Adrenal gland (tissue), 5 donors: ENCODE measurements at regions not wholly inside any gene's neighbourhood (a gene's known extent, or its start where the extent isn't known, plus 50 kb on each side); places are given as distances from the start of the nearest gene placed in this dataset.

Experiments
- POLR2A ChIP-seq, 2 donors: fragments of 450-650 bp; IDR thresholded peaks; one replicate each; pipeline ENCODE4 v1.6.1; 2017; ENCODE audit warnings: antibody characterized with exemption in 2 of 2, mild to moderate bottlenecking in 2 of 2, moderate library complexity in 1 of 2
- TF ChIP-seq, protein P1 (sequence below), 6 experiments: fragments of 450-650 bp in 4 of 6; fragments of 200-600 bp in 2 of 6; sonication (generic) in 1 of 6; IDR thresholded peaks; 1 replicate in 5 of 6; 2 replicates in 1 of 6; pipeline versions ENCODE4 v1.5.1 to v1.8.0; 2016 to 2021; ENCODE audit warnings: antibody characterized with exemption in 6 of 6, mild to moderate bottlenecking in 2 of 6, moderate library complexity in 1 of 6
- donor health status: DM: no; HTN: no; CAD: no.

DNA sequence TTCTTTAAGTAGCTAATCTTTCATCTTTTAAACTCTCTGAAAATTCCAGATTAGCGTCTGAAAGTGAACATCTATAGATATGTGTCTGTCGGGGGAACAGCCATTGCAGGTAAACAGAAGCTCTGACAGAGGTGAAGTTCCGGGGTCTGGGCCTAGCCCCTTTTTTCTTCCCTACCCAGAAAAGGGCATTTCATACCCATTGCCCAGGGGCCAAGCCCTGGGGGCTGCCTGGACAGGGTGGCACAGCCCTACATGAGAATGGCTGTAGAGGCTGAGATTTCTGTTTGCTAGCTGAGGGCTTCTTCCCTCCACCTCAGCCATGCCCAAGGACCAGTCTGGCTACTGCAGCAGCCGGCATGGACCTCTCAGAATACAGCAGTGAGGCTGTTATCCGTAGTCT, 327.0 kb upstream of the PLET1 start:
- TF ChIP-seq, protein P1, sequence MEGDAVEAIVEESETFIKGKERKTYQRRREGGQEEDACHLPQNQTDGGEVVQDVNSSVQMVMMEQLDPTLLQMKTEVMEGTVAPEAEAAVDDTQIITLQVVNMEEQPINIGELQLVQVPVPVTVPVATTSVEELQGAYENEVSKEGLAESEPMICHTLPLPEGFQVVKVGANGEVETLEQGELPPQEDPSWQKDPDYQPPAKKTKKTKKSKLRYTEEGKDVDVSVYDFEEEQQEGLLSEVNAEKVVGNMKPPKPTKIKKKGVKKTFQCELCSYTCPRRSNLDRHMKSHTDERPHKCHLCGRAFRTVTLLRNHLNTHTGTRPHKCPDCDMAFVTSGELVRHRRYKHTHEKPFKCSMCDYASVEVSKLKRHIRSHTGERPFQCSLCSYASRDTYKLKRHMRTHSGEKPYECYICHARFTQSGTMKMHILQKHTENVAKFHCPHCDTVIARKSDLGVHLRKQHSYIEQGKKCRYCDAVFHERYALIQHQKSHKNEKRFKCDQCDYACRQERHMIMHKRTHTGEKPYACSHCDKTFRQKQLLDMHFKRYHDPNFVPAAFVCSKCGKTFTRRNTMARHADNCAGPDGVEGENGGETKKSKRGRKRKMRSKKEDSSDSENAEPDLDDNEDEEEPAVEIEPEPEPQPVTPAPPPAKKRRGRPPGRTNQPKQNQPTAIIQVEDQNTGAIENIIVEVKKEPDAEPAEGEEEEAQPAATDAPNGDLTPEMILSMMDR (IDR thresholded peaks at IDR 0.05) = no peak
- no peak for TF ChIP-seq POLR2A (IDR thresholded peaks at IDR 0.05)
